Neural cell (in vitro differentiated cells): ENCODE measurements at regions not wholly inside any gene's neighbourhood (a gene's known extent, or its start where the extent isn't known, plus 50 kb on each side); places are given as distances from the start of the nearest gene placed in this dataset.

Experiments
- H2AFZ ChIP-seq: fragments of 200-600, 300-800 bp; sonication (generic), shearing (Covaris generic); 2 replicates; pipeline ENCODE4 v1.6.0; 2014; ENCODE audit warnings: low read depth, mild to moderate bottlenecking, antibody characterized with exemption, low read length, moderate library complexity
- H3F3A ChIP-seq: fragments of 200-600 bp; shearing (Covaris generic); 2 replicates; pipeline ENCODE4 v1.6.1; 2016; ENCODE audit warnings: mild to moderate bottlenecking, moderate library complexity, mixed read lengths, antibody characterized with exemption, low read length; ENCODE audit not compliant: insufficient read depth, poor library complexity, severe bottlenecking
- H3K27ac ChIP-seq: fragments of 200-600, 300-800 bp; sonication (generic), shearing (Covaris generic); 2 replicates; pipeline ENCODE4 v1.5.1; 2014; ENCODE audit warnings: mild to moderate bottlenecking, low read length, moderate library complexity
- H3K27me3 ChIP-seq: fragments of 300-800, 200-600 bp; sonication (generic), shearing (Covaris generic); 2 replicates; pipeline ENCODE4 v1.6.0; 2014; ENCODE audit warnings: mild to moderate bottlenecking, low read depth, low read length, moderate library complexity; ENCODE audit not compliant: insufficient read depth
- H3K36me3 ChIP-seq: fragments of 300-800, 200-600 bp; sonication (generic), shearing (Covaris generic); 2 replicates; pipeline ENCODE4 v1.5.1; 2014; ENCODE audit warnings: mild to moderate bottlenecking, antibody characterized with exemption, low read length, moderate library complexity; ENCODE audit not compliant: insufficient read depth
- H3K4me2 ChIP-seq: fragments of 300-800, 200-600 bp; sonication (generic), shearing (Covaris generic); 2 replicates; pipeline ENCODE4 v1.6.0; 2014; ENCODE audit warnings: mild to moderate bottlenecking, low read length
- H3K4me3 ChIP-seq: fragments of 300-800, 200-600 bp; sonication (generic), shearing (Covaris generic); 2 replicates; pipeline ENCODE4 v1.5.1; 2014; ENCODE audit warnings: mild to moderate bottlenecking, low read length, moderate library complexity
- H3K79me2 ChIP-seq: fragments of 200-600 bp; shearing (Covaris generic); replicated peaks from 2 replicates; pipeline ENCODE4 v1.6.0; 2014; ENCODE audit warnings: mild to moderate bottlenecking, low read length, moderate library complexity; ENCODE audit not compliant: insufficient read depth
- H3K9ac ChIP-seq: fragments of 300-800, 200-600 bp; sonication (generic), shearing (Covaris generic); 2 replicates; pipeline ENCODE4 v1.6.1; 2016; ENCODE audit warnings: mild to moderate bottlenecking, low read length, mixed read lengths
- H3K9me2 ChIP-seq: fragments of 200-600 bp; shearing (Covaris generic); 2 replicates; pipeline ENCODE4 v1.6.1; 2016; ENCODE audit warnings: mild to moderate bottlenecking, low read length, mixed read lengths; ENCODE audit not compliant: insufficient read depth
- H3K9me3 ChIP-seq: fragments of 200-600, 300-800 bp; sonication (generic), shearing (Covaris generic); 2 replicates; pipeline ENCODE4 v1.6.1; 2016; ENCODE audit warnings: mild to moderate bottlenecking, mixed run types, low read length, moderate library complexity, mixed read lengths
- H4K20me1 ChIP-seq: fragments of 200-600 bp; shearing (Covaris generic); 2 replicates; pipeline ENCODE4 v1.6.1; 2016; ENCODE audit warnings: mild to moderate bottlenecking, mixed run types; ENCODE audit not compliant: insufficient read depth
- EP300 ChIP-seq: fragments of 450-650 bp; conservative IDR thresholded peaks from 2 replicates; pipeline ENCODE4 v1.6.1; 2014; ENCODE audit warnings: antibody characterized with exemption, mild to moderate bottlenecking, moderate library complexity; ENCODE audit not compliant: poor library complexity, severe bottlenecking
- EZH2 ChIP-seq: fragments of 200-600, 300-800 bp; shearing (Covaris generic), sonication (generic); IDR thresholded peaks from 2 replicates; pipeline ENCODE4 v1.6.1; 2014; ENCODE audit warnings: antibody characterized with exemption, low read length, borderline replicate concordance, mild to moderate bottlenecking; ENCODE audit not compliant: insufficient read depth, poor library complexity, severe bottlenecking
- MXI1 ChIP-seq: fragments of 450-650 bp; conservative IDR thresholded peaks from 2 replicates; pipeline ENCODE4 v1.6.1; 2014; ENCODE audit warnings: antibody characterized with exemption, mild to moderate bottlenecking; ENCODE audit not compliant: poor library complexity, severe bottlenecking
- POLR2AphosphoS5 ChIP-seq: IDR thresholded peaks from 2 replicates; pipeline ENCODE4 v1.6.1; 2012
- RAD21 ChIP-seq: fragments of 450-650 bp; conservative IDR thresholded peaks from 2 replicates; pipeline ENCODE4 v1.6.1; 2014; ENCODE audit warnings: antibody characterized with exemption, mild to moderate bottlenecking, moderate library complexity
- SMC3 ChIP-seq: fragments of 450-650 bp; conservative IDR thresholded peaks from 2 replicates; pipeline ENCODE4 v1.6.1; 2014; ENCODE audit warnings: antibody characterized with exemption, mild to moderate bottlenecking, moderate library complexity; ENCODE audit not compliant: poor library complexity
- TAF1 ChIP-seq: IDR thresholded peaks from 2 replicates; pipeline ENCODE4 v1.6.1; 2012; ENCODE audit warnings: low read depth
- TF ChIP-seq, protein P1 (sequence below): fragments of 450-650 bp; IDR thresholded peaks from 2 replicates; pipeline ENCODE4 v1.5.1; 2014; ENCODE audit warnings: antibody characterized with exemption, mild to moderate bottlenecking, moderate library complexity; ENCODE audit not compliant: poor library complexity, severe bottlenecking
- TF ChIP-seq, protein P2 (sequence below): IDR thresholded peaks from 2 replicates; pipeline ENCODE4 v1.6.1; 2012; ENCODE audit warnings: borderline replicate concordance

- no peaks in the 10 kb centered on the region for H3K79me2 ChIP-seq
- H3K36me3 ChIP-seq, result no peaks in the 10 kb centered on the region
- TF ChIP-seq POLR2AphosphoS5 (no peak), SMC3 (no peak), EZH2 (no peak), TAF1 (no peak), EP300 (no peak), RAD21 (no peak), MXI1 (no peak)
- TF ChIP-seq, protein P1, sequence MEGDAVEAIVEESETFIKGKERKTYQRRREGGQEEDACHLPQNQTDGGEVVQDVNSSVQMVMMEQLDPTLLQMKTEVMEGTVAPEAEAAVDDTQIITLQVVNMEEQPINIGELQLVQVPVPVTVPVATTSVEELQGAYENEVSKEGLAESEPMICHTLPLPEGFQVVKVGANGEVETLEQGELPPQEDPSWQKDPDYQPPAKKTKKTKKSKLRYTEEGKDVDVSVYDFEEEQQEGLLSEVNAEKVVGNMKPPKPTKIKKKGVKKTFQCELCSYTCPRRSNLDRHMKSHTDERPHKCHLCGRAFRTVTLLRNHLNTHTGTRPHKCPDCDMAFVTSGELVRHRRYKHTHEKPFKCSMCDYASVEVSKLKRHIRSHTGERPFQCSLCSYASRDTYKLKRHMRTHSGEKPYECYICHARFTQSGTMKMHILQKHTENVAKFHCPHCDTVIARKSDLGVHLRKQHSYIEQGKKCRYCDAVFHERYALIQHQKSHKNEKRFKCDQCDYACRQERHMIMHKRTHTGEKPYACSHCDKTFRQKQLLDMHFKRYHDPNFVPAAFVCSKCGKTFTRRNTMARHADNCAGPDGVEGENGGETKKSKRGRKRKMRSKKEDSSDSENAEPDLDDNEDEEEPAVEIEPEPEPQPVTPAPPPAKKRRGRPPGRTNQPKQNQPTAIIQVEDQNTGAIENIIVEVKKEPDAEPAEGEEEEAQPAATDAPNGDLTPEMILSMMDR, result no peak
- TF ChIP-seq, protein P2, sequence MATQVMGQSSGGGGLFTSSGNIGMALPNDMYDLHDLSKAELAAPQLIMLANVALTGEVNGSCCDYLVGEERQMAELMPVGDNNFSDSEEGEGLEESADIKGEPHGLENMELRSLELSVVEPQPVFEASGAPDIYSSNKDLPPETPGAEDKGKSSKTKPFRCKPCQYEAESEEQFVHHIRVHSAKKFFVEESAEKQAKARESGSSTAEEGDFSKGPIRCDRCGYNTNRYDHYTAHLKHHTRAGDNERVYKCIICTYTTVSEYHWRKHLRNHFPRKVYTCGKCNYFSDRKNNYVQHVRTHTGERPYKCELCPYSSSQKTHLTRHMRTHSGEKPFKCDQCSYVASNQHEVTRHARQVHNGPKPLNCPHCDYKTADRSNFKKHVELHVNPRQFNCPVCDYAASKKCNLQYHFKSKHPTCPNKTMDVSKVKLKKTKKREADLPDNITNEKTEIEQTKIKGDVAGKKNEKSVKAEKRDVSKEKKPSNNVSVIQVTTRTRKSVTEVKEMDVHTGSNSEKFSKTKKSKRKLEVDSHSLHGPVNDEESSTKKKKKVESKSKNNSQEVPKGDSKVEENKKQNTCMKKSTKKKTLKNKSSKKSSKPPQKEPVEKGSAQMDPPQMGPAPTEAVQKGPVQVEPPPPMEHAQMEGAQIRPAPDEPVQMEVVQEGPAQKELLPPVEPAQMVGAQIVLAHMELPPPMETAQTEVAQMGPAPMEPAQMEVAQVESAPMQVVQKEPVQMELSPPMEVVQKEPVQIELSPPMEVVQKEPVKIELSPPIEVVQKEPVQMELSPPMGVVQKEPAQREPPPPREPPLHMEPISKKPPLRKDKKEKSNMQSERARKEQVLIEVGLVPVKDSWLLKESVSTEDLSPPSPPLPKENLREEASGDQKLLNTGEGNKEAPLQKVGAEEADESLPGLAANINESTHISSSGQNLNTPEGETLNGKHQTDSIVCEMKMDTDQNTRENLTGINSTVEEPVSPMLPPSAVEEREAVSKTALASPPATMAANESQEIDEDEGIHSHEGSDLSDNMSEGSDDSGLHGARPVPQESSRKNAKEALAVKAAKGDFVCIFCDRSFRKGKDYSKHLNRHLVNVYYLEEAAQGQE, result no peak
- H2AFZ ChIP-seq, result no peak overlapping the region
- H3K9ac ChIP-seq, result no peak overlapping the region
- H4K20me1 ChIP-seq, result no peaks in the 10 kb centered on the region
- no peak overlapping the region for H3K27ac ChIP-seq
- no peak overlapping the region for H3K4me3 ChIP-seq
- H3F3A ChIP-seq, result no peaks in the 10 kb centered on the region
- no peaks in the 10 kb centered on the region for H3K27me3 ChIP-seq
- H3K4me2 ChIP-seq, result no peak overlapping the region
- H3K9me3 ChIP-seq, result peaks cover 5% of the 10 kb centered on the region
- H3K9me2 ChIP-seq, result no peaks in the 10 kb centered on the region
These were observed 558.9 kb upstream of the PKDCC start for GRCh38 chr2:41488888-41489287.

- no peaks in the 10 kb centered on the region for H3K36me3 ChIP-seq
- H3K4me2 ChIP-seq, result no peak overlapping the region
- H3K9me3 ChIP-seq, result peaks cover 9% of the 10 kb centered on the region
- no peaks in the 10 kb centered on the region for H3K79me2 ChIP-seq
- H3K9me2 ChIP-seq, result no peaks in the 10 kb centered on the region
- no peak overlapping the region for H3K9ac ChIP-seq
- H3K4me3 ChIP-seq, result no peak overlapping the region
- no peaks in the 10 kb centered on the region for H3F3A ChIP-seq
- no peaks in the 10 kb centered on the region for H4K20me1 ChIP-seq
- H3K27me3 ChIP-seq, result no peaks in the 10 kb centered on the region
- TF ChIP-seq EZH2 (no peak), SMC3 (no peak), RAD21 (no peak), EP300 (no peak), POLR2AphosphoS5 (no peak), MXI1 (no peak), TAF1 (no peak)
- TF ChIP-seq, protein P2, result no peak
- TF ChIP-seq, protein P1, result no peak
- no peak overlapping the region for H2AFZ ChIP-seq
- no peak overlapping the region for H3K27ac ChIP-seq
These were observed 558.2 kb upstream of the PKDCC start for GRCh38 chr2:41489638-41490037.
